ENCODE measurements at regions not wholly inside any gene's neighbourhood (a gene's known extent, or its start where the extent isn't known, plus 50 kb on each side); places are given as distances from the start of the nearest gene placed in this dataset.

- no peak for DNase-seq (ENCODE audit: low read depth)
Observed at GRCh38 chr10:83580373-83581012, 558.8 kb upstream of the GHITM start.

GRCh38 chr10:83582407-83583095 is 556.8 kb upstream of the GHITM start:
- no peak for DNase-seq (ENCODE audit: low read depth)

DNA sequence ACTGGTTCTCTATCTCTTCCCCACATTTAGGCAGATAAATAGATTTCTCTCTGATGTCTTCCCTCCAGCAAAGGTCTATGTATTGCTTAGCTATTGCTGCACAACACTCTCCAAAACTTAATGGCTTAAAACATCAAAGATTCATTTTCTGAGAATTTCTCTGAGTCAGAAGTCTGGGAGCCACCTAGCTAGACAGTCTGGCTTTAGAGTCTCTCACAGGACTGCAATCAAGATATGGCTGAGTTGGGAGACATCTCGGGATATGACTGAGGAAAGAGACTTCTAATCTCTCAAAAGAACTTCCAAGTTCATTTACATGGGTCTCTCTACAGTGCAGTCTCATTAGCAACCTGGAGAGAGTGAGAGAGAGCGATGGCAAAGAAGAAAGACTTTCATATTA is 553.6 kb upstream of the GHITM start:
- no peak for DNase-seq (ENCODE audit: low read depth)

- no peak for DNase-seq (ENCODE audit: low read depth)
Observed at GRCh38 chr10:83592337-83592935, 546.9 kb upstream of the GHITM start.

DNA sequence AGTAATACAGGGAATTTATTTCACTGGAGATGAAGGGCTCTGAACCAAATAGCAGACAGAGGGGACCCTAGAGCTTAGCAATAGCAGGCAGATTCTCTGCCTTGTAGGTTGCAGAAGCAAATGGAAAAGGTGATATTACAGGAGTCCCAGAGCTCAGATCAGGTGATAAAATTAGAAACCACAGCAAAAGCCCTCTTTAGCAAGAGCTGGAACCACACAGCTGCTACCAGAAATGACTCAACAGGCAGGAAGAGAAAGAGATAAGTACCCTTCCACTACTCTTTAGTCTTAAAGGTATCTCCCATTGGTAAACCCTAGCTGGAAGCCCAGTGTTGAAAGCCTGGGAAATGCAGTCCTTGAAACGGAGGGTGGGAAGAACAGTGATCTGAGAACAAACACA is 535.6 kb upstream of the GHITM start:
- no peak for DNase-seq (ENCODE audit: low read depth)

DNA sequence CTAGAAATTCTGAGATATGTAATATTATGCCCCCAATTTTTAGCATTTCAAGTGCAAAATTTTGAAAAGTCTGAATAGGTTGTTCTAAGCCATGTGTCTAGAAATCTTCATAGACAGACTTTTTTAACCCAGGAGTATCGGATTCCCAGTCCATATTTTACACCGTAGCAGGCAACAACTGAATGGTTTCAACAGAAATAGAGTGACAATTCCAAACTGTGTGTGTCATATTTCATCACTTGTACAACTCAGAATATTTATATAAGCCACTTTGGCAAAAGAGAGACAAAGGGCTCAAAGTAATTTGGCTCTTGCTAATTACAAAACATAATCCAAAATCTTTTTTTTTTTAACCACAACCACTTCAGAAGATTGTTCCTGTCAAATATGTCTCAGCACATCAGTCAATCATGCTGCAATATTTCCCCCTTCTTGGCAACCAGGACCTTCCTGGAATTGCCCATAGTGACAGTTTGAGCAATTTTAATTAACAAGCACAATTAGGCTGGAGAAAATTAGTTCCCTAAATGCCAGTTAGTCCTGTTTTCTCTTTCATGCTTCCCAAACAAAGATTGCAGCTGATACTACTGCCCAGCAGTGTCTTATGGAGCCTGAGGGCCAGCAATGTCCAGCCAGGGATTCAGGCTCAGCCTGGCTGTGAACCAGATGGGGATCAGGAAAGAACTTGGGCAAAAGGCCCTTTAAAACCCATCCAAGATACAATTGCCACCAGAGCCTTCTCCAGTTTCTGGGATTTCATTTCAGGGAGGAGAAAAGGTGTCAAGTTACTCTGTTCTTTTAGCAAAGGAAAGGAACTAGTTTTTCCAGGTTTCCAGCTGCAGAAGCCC is 533.3 kb upstream of the GHITM start:
- no peak for DNase-seq (ENCODE audit: low read depth)

- DNase-seq (ENCODE audit: low read depth): no peak
Observed at GRCh38 chr10:83607959-83608745, 531.2 kb upstream of the GHITM start.

DNA sequence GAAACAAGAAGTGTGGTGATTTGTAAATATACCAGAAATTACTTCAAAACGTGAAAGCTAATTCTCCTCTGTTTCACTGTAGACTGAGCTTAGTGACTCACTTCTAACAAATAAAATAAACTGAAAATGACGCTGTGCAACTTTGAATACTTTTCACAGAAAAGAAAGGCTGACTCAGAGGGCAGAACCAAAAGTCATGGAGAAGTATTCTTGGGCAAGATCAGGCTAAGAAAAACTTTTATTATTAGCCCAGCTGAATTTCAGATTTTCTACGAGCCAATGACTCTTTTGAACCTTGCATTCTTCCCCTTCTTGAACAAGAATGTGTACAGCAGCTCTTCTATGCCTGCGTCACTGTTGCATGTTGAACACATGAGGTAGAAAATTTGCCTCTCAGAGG is 527.3 kb upstream of the GHITM start:
- DNase-seq (ENCODE audit: low read depth): no peak

GRCh38 chr10:83612746-83613145 is 526.6 kb upstream of the GHITM start:
- no peak for DNase-seq (ENCODE audit: low read depth)

DNA sequence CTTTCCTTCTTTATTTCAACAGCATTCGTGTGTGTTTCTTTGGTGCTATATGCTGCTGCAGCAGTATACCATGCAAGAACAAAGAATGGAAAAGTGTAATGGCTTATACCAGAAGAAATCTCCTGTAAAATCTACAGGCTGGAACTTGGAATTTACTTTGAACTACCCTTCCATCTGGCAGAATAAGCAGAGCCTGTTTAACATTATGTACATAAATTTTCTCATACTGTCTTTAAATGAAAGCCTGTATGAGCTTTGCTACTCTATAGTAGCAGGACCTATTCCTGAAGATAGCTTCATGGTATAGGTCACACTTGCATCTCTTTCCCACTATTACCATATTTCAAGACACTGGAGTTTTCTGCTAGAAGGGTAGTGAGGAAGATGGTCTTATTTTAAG is 522.1 kb upstream of the GHITM start:
- no peak for DNase-seq (ENCODE audit: low read depth)

GRCh38 chr10:83617692-83618545 is 521.4 kb upstream of the GHITM start:
- DNase-seq (ENCODE audit: low read depth): no peak

DNA sequence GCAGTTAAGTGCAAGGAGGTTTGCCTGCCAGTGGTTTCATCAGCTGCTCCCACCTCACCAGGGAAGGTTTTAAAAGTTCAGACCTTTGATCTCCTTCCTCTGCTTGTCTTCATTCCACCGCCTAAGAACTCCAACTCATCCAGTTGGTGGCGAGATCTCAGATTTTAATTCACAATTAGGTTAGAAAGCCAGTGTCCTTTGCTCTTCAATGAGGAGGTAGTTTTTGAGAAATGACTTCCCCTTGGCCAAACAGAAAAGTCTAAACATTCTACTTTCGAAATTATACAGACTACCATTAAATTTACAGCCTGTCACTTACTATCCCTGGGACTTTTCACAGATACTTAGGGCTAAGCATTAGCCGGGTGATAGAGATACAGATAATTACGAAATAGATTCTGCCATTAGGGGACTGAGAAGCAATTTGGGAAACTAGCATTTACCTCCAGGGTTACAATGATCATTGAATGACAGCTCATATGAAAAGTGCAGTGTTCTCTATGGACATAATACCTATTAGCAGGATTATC is 513.4 kb upstream of the GHITM start:
- no peak for DNase-seq (ENCODE audit: low read depth)

DNA sequence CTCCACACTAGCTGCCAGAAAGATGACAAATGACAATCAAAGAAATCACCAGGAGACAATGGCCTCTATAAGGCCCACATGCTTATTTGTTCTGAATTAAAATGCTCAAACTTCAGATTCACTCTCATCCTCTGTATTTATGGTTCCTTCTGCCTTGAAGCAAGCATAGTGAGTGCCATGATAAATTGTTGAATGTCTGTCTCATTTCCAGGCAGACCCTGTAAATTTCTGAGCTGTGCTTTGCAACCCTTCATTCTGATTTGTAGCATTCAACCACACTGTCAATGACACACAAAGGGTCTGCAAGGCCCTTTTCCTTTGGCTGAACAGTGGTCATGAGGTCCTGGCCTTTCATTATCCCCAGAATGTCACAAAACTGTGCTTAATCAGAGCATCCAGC is 506.6 kb upstream of the GHITM start:
- DNase-seq (ENCODE audit: low read depth): no peak

- no peak for DNase-seq (ENCODE audit: low read depth)
Observed at GRCh38 chr10:83633547-83633946, 505.8 kb upstream of the GHITM start.

DNA sequence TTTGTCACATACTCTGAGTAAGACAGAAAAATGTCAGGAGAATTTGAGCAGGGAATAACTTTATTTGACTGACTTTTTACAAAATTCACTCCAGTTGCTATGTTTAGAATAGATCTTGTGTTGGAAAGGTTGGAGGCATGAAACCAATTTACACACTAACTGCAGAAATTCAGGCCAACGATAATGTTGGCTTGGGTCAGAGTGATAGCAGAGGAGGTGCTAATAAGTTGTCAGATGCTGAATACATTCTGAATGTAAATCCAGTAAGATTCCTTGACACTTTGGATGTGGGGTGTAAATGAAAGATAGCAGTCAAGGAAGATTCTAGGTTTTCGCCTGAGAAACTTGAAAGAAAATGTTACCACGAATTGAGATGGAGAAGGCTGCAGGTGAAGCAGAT is 502.5 kb upstream of the GHITM start:
- DNase-seq (ENCODE audit: low read depth): no peak

DNA sequence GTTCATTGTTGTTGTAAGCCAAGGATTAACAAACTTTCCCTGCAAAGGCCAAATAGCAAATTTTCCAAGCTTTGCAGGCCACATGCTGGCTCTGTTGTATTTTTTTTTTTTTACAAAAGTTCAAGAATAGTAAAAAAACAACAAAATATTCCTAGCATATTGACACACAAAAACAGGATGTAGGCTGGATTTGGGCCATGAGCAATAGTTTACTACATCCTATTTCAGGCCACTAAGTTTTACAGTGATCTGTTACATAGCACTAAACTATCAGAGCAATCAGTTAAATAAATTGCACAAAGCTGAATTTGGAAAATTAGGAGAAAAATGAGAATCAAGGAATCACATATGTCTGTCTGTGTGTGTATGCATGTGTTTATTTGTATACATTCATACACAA is 491.8 kb upstream of the GHITM start:
- no peak for DNase-seq (ENCODE audit: low read depth)

GRCh38 chr10:83648201-83648600 is 491.1 kb upstream of the GHITM start:
- DNase-seq (ENCODE audit: low read depth): no peak

DNA sequence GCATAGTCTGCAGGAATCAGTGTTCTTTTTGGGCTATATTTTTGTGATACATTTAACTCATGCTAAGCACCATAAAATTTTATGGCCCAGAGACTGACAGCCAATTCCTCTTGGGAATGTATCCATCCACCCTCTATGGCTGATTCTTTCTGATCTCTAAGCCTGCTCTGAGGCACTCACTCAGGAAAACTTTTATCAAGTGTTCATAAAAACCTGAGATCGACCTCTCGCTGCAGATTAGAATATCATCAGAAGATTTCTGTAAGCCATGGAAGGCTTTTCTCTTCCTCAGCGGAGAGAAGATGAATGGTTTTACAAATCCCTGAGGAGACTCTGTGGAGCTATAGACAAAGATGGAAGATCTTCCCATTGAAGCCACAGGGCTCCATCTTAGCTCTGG is 489.8 kb upstream of the GHITM start:
- no peak for DNase-seq (ENCODE audit: low read depth)

GRCh38 chr10:83654689-83655088 is 484.6 kb upstream of the GHITM start:
- DNase-seq (ENCODE audit: low read depth): no peak

DNA sequence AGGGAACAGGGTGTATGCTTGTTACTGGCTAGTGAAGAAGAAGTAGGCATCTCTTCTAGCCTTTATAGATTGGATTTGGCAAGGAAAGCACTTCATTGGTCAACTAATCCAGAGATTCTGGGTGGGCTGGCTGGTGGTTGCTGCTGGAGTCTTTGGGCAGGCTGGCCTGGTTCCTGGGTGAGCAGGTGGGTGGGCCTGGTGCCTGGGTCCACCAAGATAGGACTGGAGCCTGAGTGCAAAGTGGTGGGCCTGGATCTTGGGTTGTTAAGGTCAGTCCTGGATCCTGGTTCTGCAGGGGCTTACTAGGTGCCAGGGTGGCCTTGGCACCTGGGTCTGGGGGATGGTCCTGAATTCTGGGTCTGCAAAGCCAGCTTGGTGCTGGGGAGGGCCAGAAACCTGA is 482.4 kb upstream of the GHITM start:
- DNase-seq (ENCODE audit: low read depth): no peak

- no peak for DNase-seq (ENCODE audit: low read depth)
Observed at GRCh38 chr10:83657487-83657886, 481.8 kb upstream of the GHITM start.

Data from ELR (cell line).